HG03064 (cell line): ENCODE measurements at regions not wholly inside any gene's neighbourhood (a gene's known extent, or its start where the extent isn't known, plus 50 kb on each side); places are given as distances from the start of the nearest gene placed in this dataset.

Experiments used
- ATAC-seq: cut with Tn5 transposase; IDR thresholded peaks from one replicate; pipeline ENCODE4 v1.9.1; 2021; ENCODE audit warnings: low read depth; ENCODE audit not compliant: unreplicated experiment

DNA sequence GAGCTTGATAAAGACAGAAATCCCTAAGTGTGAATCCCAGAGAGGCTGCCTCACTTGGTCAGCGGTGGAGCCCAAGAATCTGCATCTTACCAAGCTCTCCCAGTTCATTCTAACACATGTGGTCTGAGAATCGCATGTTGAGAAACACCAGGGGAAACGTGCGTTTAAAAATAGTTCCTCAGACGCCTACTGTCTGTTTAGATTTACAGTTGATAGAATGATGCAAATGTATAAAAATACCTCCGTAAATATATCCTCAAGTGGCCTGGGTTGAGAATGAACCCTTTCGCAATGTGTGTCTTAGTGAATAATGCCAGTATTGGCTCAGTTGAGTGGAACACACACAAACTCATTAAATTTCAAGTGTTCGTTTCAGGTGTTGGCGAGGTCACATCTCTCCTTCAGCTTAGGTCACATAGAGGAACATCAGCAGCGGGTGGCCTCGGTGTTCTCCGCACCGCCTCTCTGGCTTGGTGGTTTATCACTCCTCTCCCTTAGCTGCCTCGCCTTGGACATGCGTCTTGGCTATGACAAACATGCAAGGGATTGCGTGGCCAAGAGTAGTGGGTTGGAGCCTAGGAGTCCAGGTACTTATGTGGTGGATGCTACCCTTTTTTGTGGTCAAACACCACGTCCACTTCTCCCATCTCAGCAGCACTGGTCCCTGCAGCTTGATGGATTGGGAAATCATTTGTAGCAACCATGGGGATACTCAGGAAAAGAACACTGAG lies 117.6 kb upstream of the SPATA13 start:
- no peak for ATAC-seq

- ATAC-seq: no peak
Observed at GRCh38 chr13:24043590-24044350, 116.8 kb upstream of the SPATA13 start.

- ATAC-seq: no peak
Observed at GRCh38 chr13:24045597-24045996, 114.9 kb upstream of the SPATA13 start.

- no peak for ATAC-seq
Observed at GRCh38 chr13:24050292-24050711, 110.2 kb upstream of the SPATA13 start.

- ATAC-seq: no peak
Observed at GRCh38 chr13:24050796-24051715, 109.5 kb upstream of the SPATA13 start.

DNA sequence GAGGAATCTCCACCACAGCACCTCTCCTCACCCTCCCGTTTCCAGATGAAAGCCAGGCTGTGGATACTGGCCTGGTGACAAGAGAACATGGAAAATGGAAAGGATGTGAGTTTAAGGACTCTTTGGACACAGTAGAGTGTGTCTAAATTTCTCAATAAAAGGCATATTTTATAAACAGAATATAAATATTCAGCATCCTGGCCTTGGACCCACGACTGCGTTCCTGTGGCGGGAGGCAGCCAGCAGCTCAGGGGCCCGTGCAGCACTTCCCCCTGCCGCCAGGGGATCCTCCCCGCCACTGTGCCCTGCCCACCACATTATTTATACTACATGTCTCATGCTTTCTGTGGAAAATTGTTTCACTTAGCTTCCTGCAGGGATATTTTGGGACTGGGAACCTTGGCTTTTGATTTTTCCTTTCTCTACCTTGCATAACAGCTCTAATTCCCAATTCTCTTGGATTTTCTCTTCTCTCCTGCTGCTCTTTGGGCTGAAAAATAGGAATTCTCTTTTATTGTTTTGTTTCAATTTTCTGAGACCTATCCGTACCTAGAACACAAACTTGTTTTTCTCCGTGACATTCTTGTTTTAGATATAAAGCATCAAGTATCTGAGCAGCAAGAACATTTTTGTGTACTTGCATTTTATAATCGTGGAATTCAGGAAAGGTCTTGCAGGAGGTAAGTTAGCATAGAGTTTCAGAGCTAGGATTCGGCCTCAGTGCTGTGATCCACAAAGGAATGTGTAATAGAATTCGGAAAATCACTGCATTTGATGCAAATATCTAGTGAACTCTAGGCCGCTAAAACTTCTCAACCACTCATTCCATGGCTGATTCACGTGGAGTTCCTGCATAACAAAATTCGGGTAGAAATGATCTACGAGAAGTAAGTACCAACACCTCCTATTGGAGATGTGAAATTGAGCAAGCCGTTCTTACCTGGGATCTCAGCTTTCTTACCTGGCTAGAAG lies 107.7 kb upstream of the SPATA13 start:
- ATAC-seq: no peak

- no peak for ATAC-seq
Observed at GRCh38 chr13:24053519-24054251, 106.8 kb upstream of the SPATA13 start.

DNA sequence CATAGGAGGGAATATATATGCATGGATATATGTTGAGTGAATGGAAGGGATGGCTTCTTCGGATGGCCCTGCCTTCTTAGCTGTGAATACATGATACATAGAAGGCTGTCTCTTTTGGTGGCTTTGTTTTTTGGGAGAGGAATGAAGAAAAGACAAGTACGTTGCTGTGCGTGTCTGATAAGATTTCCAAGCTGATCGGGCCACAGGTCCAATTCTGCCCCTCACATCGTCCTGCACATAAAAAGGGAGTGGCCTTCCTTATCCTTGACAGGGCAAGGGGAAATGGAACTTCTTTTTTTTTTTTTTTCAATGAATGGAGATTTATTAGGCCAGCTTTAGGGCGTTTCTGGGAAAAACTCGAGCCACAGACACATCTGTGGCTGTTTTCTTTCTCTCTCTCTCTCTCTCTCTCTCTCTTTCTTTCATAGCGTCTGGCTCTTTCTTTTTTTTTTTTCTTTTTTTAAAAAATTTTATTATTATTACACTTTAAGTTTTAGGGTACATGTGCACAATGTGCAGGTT lies 103.8 kb upstream of the SPATA13 start:
- ATAC-seq: no peak

- no peak for ATAC-seq
Observed at GRCh38 chr13:24060993-24061392, 99.5 kb upstream of the SPATA13 start.

- no peak for ATAC-seq
Observed at GRCh38 chr13:24063281-24063877, 97.1 kb upstream of the SPATA13 start.

DNA sequence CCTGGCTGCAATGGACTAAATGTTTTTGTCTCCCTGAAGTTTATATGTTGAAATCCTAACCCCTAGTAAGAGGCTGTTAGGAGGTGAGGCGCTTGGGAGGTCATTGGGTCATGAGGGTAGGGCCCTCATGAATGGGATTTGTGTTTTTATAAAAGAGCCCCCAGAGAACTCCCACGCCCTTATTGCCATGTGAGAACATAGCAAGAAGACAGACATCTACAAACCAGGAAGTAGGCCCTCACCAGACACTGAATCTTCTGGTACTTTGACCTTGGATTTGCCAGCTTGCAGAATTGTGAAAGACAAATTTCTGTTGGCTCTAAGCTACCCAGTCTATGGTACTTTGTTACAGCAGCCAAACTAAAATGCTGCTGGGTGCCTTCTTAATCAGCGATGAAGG lies 96.1 kb upstream of the SPATA13 start:
- ATAC-seq: no peak

DNA sequence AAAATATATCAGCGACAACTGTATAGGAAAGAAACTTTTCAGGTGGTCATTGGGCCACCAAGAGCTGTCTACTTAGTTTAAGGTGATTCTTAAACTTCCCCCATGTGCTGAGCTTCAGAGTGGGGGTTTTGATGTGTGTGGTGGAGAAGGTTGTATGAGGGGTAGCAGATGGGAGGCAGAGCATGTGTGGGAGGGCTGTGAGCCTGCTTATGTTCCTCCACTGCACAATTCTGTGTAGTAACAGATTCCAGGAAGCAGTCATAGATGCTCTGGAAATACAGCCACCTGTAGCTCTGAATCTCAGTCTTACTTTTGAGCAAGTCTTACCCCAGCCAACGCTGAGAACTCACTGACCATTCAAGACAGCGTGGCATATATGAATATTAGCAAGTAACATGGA lies 95.3 kb upstream of the SPATA13 start:
- no peak for ATAC-seq

GRCh38 chr13:24066405-24067295 lies 93.9 kb upstream of the SPATA13 start:
- no peak for ATAC-seq

GRCh38 chr13:24068472-24068871 lies 92.0 kb upstream of the SPATA13 start:
- no peak for ATAC-seq

DNA sequence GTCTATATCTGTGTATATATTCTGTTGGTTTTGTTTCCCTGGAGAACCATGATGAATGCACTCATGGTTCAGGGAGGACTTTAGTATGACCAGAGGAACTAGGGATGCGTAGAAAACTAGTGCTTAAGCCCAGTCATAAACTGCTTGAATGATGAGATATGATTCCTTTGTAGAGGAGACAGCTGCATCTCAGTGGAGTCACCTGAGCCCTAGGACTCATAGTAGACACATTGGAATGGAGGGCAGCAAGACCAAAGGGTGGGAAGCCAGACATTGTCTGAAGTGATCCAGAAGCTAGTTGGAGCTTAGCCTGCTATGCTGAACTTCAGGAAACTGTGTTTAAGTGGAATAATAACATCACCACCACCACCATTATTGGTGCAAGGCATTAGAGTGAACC lies 89.5 kb upstream of the SPATA13 start:
- no peak for ATAC-seq

- no peak for ATAC-seq
Observed at GRCh38 chr13:24071423-24072075, 89.0 kb upstream of the SPATA13 start.

- no peak for ATAC-seq
Observed at GRCh38 chr13:24073657-24074056, 86.9 kb upstream of the SPATA13 start.
